AG08396 (cell line): ENCODE measurements at regions not wholly inside any gene's neighbourhood (a gene's known extent, or its start where the extent isn't known, plus 50 kb on each side); places are given as distances from the start of the nearest gene placed in this dataset.

Experiments
- DNase-seq: peaks from one replicate; pipeline ENCODE4 v3.0.0; 2012; ENCODE audit warnings: low spot score, mixed read lengths

DNA sequence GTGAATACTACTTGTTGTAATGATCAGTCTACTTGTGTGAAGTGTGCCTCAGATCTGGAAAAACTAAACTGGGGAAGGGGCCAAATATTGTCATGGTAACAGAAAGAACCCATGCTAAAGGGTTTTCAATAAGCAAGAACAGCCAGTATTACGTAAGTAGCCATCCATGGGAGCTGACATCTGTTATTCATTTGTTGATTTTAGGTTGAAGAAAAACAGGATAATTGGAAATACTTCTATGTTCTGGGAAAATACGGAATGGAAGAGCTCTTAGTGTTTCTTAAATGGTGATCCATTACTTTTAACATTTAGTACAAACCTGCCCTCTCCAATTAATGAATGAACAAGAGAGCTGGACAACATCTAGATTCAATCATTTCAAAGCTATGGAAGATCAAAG is 485.8 kb downstream of the NTRK2 start:
- DNase-seq: no peak

DNA sequence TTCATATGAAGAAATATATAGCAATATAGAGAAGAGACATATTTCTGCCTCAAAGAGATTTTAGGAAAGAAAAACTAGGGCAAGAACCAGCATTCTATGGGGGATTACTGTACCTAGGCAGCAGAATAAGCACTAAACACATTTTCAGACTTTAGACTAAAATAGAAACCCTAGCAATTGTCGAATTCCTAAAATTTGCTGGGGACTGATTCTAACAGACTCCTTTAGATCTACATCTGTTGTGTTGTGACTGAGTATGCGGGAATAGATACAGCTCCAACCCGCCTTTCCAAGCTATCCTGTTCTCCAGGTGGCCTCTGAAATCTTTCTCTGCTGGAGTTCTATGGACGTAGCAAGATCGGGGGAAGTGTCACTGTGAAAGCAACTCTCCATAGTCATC is 482.2 kb downstream of the NTRK2 start:
- no peak for DNase-seq

DNA sequence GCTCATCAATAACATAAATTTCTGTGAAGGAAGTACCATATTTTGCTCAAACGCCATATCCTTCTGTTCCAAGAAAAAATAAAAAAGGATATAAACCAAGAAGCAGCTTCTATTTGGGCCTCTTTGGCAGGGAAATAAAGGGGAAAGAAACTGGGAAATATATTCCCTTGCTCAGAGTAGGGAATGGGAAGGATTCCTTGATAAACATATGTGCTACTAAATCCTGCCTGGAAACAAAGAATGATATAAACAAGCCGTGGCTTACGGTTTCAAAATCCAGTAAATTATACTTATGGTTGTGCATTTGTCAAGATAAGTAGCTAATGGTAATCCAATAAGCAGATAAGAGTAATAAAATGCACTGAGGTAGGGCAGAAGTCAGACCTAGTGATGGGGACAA is 481.6 kb downstream of the NTRK2 start:
- DNase-seq: no peak

DNA sequence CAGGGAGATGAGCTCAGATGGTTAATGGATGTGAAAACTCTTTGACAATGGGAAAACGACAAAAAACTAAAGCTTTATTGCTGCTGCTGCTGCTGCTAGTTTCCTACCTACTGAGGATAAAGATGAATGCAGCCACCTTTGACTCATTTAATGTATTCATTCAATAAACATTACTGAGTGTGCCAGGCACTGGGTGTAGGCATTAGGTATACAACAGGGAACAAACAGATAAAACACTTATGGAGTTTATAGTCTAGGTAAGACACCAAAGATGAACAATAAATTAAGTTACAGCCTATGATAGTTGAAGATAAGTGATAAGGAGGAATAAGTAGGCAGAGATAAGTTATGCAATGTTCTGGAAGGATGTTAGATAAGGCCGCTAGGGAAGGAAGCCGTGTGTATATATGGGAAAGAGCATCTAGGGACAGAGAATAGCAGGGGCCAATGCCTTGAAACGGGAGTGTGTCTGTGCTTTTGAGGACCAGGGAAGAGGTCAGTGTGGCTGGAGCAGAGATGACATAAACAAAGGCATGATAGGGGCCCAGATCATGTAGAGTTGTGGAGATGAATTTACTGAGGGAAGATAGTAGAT is 477.6 kb downstream of the NTRK2 start:
- no peak for DNase-seq

DNA sequence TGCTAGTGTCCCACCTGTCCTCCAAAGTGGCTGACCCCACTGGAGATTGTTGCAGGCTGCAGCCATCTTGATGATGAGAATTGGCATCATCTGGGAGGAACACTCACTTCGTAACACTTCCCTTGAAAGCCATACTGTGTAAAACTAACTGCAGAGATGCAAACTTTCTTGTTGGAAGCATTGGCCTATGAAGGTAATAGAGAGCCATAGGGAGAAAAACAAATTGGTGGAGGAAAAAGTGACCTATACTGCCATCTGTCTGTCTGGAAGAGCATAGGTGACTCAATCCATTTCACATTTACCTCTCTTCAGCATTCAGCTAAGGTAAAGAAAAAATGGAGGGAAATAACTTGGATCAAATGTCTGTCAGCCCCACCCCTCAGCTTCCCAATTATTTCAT is 473.4 kb downstream of the NTRK2 start:
- no peak for DNase-seq

DNA sequence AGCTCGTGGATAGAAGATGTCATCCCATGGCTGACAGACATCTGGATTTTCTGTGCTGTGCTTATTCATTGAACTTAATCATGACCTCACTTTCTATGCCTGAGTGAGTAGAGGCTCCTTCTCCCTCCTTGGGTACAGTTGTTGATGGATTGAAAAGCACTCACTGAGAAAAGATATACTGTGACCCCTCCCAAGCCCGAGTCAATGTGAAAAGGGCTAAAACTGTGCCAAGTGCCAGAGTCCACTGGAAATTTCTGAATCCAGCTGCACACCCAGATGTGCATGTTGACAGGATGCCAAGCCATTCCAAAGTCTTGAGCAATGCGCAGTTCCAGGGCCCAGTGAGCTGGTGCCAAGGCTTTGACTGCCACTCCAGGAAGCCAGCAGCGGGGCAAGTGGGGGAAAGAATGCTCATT is 473.0 kb downstream of the NTRK2 start:
- no peak for DNase-seq

DNA sequence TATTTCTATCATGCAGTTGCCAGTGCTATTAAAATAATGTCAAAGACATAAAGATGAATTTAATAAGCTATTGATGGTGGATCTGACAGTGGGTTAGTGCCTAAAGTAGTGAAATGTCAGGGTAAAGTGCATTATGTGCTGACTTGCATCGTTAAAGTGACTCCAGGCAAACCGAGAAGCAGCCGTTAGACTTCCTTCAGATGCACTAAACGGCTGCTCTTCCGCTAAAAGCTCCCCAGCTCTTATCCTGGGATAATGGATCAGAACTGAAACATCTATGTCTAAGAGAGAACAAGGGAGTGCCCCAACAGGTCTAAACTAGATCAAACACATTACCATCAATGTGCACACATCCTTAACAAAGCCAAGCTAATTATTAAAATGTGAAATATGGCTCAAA is 468.2 kb downstream of the NTRK2 start:
- DNase-seq: no peak

DNA sequence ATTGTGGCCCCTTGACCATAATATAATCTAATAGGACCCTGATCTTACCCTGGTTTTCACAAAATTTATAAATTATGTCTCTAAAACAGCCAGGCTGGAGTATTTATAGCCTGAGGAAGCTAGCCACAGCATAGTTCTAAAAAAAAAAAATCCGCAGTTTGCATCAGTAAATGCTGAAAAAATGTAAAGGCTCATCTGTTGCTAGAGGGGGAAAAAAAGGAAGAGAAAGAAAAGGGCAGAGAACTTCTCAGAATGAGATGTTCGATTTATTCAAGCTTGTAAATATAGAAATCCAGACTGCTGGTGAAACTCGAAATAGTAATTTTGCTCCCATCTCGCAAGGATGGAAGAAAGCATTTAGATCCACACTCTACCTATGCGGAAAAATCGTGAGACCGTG is 467.5 kb downstream of the NTRK2 start:
- no peak for DNase-seq

DNA sequence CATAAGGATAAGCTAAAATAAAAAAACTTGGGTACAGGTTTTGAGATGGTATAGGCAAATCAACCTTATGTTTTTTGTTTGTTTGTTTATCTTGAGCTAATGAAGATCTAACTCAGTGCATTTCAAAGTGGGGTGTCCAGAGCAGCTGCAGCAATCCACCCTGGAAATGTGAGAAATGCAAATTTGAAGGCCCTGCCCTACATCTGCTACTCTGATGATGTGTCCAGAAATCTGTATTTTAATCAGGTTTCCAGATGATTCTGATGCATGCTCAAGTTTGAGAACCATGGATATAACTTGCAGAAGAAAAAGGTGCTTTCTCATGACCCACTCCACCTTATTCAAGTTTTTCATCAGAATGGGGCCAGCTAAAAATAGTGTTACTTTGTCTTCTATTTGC is 467.0 kb downstream of the NTRK2 start:
- no peak for DNase-seq

DNA sequence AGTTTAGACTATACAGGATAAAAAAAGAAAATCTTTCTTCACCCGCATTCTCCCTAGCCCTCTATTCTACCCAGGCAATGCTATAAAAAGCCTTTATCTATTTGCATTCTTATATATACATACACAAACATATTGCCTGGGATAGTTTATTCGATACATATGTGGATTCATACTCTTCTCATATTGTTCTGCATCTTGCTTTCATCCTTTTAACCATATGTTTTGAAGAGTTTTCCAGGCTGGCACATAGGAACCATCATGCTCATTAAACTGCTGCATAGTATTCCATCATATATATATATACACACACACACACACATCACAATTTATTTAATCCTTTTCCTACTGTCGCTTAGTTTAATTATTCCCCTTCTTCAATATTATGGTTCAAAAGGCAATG is 461.2 kb downstream of the NTRK2 start:
- no peak for DNase-seq

DNA sequence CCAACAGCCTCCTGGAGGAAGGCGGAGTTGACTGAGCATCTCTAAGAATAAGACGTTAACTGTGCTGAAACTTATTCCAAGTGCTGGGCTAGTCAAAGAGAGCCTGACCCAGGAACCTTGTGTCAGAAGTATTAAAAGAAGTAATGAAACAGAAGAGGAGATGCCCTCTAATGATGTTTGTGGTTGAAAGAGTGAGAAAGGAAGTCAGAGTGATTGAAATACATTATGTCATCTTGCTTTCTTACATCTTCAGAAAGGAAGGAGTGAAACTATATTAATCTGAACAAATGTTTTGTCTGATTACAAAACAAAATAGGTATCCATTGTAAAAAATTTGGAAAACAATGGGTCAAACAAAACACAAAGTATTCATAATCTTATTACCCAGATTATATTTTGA is 460.7 kb downstream of the NTRK2 start:
- DNase-seq: no peak

DNA sequence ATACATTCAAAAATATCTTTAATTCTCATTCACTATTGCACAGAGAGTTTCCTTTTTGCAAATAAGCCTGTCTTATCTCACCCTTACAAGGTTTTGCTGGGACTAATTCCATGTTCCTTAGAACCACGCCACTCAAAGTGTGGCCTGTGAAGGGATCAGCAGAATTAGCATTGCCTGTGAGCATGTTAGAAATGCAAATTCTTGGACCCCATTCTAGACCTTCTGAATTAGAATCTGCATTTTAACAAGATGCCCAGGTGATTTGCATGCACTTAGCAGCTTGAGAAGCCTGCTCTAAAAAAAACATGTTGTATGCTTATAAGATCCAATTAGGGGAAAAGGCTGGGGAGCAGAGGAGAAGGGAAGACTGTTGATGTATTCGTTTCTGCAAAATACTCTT is 460.0 kb downstream of the NTRK2 start:
- no peak for DNase-seq

DNA sequence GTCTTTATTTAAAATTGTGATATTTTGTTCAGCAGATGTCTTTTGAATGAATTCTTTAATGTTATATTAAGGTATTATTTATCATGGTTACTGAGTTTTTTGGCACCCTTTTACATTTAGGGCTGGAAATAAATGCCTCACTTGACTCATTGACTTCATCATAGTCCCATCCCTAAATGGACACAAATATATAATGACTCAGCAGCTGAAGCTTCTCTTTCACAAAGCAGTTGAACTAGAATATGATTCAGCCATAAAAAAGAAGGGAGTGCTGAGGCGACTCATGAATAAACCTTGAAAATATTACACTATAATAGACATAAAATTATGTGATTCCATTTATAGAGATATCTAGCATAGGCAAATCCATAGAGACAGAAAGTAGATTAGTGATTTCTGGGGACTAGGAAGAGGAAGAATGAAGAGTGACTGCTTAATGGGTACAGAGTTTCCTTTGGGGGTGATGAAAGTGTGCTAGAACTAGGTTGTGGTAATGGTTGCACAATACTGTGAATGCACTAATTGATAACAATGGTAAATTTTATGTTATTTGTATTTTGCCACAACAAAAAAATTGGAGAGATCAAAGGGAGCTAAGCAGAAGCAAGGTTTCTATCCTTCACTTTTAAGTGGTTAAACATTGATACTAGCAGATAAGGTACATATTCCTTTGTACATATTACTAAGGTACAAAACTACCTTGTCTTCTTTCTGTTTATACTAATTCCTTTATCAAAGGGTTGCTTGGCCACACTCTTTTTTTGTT is 449.6 kb downstream of the NTRK2 start:
- DNase-seq: no peak

DNA sequence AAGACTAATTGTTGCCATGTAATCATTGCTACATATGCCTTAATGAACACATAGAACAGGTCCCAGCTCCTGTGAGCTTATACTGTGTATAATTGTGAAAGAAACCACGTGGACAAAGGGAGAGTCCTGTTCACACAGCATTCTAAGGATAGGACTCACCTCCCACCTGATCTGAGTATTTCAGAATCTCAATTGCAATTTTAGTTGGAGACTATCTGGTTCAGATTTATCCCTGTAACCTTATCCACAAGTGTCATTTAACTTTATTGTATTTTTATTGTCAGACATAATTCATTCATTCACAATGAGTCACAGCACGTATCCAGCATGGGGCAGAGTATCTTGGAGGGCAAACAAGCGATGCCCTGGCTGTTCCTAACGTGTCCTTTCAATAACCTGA is 448.3 kb downstream of the NTRK2 start:
- no peak for DNase-seq

DNA sequence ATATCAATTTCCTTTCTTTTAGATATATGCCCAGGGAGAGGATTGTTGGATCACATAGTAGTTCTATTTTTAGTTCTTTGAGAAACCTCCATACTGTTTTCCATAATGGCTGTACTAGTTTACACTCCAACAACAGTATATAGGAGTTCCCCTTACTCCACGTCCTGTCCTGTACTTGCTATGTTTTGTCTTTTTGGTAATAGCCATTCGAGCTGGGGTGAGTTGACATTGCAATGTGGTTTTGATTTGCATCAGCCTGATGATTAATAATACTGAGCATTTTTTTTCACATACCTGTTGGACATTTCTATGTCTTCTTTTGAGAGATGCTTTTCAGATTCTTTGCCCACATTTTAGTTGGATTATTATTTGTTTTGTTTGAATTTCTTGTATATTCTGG is 445.9 kb downstream of the NTRK2 start:
- no peak for DNase-seq

DNA sequence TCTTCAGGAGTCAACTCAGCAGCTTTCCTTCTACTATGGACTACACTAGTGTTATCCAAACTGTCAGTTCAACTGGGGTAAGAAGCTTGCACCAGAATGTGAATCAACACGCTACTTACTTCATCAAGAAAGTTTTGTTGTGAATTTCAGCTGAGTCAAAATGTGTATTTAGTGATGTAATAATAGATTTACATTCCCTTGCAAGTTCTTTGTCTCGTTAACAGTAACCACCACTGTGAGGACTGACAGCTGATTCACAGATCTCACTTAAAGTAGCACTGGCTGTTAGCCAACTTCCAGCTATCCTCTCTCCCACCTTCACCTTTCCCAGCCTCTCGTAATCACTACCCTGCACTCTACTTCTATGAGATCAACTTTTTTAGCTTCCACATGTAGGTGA is 445.3 kb downstream of the NTRK2 start:
- no peak for DNase-seq

DNA sequence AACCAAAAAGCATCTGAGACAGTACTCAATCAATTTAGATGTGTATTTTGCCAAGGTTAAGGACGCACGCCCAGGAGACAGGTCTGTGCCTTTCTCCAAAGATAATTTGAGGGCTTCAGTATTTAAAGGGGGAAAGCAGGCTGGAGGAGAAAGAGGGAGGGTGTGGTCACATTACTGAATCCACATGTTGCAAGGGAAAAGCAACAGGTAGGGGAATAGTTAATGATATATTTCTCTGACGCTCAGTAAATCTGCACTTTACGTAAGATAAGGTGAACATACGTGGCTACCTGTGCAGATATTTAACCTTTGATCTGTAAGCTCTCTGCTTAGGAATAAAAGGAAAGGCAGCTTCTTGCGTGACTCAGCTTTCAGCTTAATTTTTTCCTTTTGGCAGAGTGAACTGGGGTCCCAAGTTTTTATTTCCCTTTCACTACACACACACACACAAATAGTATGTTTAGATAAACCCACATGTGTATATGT is 443.4 kb downstream of the NTRK2 start:
- no peak for DNase-seq

DNA sequence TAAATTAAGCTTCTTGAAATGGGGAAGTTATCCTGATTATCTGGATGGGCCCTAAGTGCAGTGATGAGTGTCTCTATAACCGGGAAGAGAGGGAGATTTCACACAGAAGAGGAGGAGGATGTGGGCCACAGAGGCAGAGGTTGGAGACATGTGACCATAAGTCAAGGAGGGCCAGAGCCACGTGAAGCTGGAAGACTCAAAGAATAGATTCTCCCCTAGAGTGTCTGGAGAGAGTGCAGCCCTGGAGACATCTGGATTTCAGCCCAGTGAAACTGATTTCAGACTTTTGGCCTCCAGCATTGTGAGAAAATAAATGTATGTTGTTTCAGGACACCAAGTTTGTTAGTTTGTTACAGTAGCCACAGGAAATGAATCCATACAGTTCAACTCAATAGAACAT is 442.9 kb downstream of the NTRK2 start:
- no peak for DNase-seq

DNA sequence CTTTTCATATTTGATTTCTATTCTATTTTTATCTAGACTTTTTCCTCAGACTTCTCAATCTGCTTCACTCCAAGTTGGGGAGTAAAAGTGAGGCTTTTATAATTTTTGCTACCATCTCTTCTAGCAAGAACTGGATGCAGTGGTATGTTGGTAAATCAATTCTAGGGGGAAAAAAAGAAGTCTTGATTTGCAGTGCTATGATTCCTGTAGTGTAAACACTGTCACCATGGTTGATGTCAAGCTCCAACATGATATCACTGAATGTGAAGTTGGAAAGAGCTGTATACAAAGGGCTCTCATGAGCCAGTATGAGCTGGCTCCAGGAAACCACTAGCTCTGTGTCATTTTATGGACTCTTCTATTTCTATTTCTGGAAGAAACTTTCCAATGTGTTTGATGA is 439.2 kb downstream of the NTRK2 start:
- DNase-seq: no peak

DNA sequence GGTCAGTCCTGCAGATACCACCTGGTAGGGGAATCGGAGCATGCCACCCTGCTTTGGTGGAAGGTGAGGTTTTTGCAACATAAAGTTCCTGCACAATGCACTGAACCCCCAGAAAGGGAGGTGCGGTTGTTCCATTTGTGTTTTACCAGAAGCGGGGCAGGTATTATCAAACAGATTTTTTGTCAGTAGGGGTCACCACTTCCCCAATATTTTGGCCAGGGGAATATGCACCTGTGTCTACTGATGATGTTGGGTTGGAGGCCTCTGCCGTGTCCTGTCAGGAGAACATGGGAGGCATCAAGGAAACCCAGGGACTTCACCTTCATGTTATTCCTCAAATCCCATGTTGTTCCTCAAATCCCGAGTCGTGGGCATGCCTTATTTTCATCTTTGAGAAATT is 438.7 kb downstream of the NTRK2 start:
- DNase-seq: no peak

DNA sequence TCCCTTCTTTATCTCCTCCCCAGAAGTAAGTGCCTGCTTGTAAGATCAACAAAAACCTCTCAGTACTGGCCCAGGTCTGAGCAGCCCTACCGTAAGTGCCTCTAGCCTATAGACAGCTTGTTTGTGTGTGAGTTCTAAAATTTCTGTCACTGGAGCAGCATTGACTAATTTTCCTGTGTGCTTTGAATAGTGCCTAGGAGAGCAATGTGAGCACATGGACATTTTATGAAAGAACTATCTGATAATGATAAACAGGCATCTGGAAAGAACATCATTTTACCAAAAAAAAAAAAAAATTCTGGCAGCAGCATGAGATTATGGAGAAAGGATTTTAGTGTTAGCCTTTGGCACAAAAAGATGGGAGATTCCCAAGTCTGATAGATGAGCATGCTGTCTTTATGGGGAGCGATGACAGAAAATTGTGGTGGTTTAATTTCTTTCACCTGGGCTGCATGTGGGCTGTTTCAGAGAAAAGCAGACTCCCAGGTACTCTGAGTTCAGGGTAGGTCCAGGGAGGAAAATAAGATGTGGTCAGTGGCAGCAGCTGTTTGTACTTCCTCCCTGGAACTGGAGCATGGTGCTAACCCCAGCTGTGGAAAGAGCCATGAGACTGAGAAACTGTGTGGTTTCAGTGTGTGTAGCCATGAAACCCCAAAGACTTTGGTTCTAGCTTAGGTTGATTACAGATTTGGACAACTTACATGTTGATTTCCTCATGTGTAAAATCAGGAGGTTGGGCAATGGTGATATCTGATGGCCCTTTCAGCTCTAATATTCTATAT is 419.9 kb downstream of the NTRK2 start:
- DNase-seq: no peak

DNA sequence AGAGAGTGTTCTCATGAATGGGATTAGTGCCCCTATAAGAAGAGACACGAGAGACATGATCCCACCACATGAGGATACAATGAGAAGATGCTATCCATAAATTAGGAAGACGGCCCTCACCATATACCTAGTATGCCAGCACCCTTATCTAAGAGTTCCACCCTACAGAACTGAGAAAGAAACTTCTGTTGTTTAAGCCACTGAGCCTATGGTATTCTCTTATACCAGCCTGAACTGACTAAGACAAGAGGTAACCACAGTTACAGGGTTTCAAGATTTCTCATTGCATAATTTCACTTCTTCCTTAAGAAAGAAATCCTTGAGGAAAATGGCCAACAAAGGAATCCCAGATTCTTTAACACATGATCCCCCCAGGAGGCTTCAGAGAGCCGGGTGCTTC is 412.4 kb downstream of the NTRK2 start:
- DNase-seq: no peak

DNA sequence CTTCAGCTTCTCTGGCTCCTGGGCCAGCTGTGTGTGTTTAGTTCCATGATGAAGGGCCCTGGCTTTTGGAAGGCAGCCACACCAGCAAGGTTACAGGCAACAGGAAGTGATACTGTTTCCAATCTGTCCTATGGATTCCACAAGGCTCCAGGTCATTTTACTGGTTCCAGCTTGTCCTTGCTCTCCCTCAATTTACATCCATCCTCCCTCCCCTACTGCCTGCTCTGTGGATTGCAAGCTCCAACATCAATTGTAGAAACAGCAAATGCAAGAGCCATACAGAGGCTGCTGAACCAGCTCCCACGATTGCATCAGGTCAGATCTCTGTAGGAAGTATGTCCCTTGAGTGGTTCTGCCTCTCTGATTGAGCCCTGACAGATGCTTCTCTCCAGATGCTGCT is 409.8 kb downstream of the NTRK2 start:
- DNase-seq: no peak
